Hepatocyte (in vitro differentiated cells): ENCODE measurements at regions not wholly inside any gene's neighbourhood (a gene's known extent, or its start where the extent isn't known, plus 50 kb on each side); places are given as distances from the start of the nearest gene placed in this dataset.

ENCODE experiments used
- DNase-seq: peaks from one replicate; pipeline ENCODE4 v3.0.0-alpha.2; 2016; ENCODE audit warnings: low spot score
- H2AFZ ChIP-seq: fragments of 200-600 bp; sonication (generic); 2 replicates; pipeline ENCODE4 v1.6.0; 2016; ENCODE audit warnings: antibody characterized with exemption, mild to moderate bottlenecking
- H3K27ac ChIP-seq: fragments of 200-600 bp; sonication (generic); 2 replicates; pipeline ENCODE4 v1.5.1; 2016; ENCODE audit warnings: mild to moderate bottlenecking
- H3K27me3 ChIP-seq: fragments of 200-600 bp; sonication (generic); 2 replicates; pipeline ENCODE4 v1.6.1; 2016
- H3K36me3 ChIP-seq: fragments of 200-600 bp; sonication (generic); replicated peaks from 2 replicates; pipeline ENCODE4 v1.5.1; 2016; ENCODE audit warnings: low read depth; ENCODE audit not compliant: insufficient read depth
- H3K4me1 ChIP-seq: fragments of 200-600 bp; sonication (generic); 2 replicates; pipeline ENCODE4 v1.5.1; 2016; ENCODE audit warnings: mild to moderate bottlenecking, moderate library complexity; ENCODE audit not compliant: insufficient read depth
- H3K4me2 ChIP-seq: fragments of 200-600 bp; sonication (generic); 2 replicates; pipeline ENCODE4 v1.6.0; 2016
- H3K4me3 ChIP-seq: fragments of 200-600 bp; sonication (generic); 2 replicates; pipeline ENCODE4 v1.5.1; 2016; ENCODE audit warnings: mild to moderate bottlenecking
- H3K79me2 ChIP-seq: fragments of 200-600 bp; sonication (generic); 2 replicates; pipeline ENCODE4 v1.6.0; 2017; ENCODE audit warnings: mild to moderate bottlenecking
- H3K9me2 ChIP-seq: fragments of 200-600 bp; sonication (generic); replicated peaks from 2 replicates; pipeline ENCODE4 v1.6.0; 2017; ENCODE audit warnings: mild to moderate bottlenecking; ENCODE audit not compliant: insufficient read depth
- H3K9me3 ChIP-seq: fragments of 200-600 bp; sonication (generic); 2 replicates; pipeline ENCODE4 v1.5.1; 2016; ENCODE audit warnings: low read depth, mild to moderate bottlenecking
- H4K20me1 ChIP-seq: fragments of 200-600 bp; sonication (generic); 2 replicates; pipeline ENCODE4 v1.6.0; 2016; ENCODE audit warnings: mild to moderate bottlenecking; ENCODE audit not compliant: insufficient read depth, poor library complexity, severe bottlenecking
- EZH2 ChIP-seq: fragments of 200-600 bp; sonication (generic); IDR thresholded peaks from 2 replicates; pipeline ENCODE4 v1.6.1; 2016; ENCODE audit warnings: antibody characterized with exemption, mild to moderate bottlenecking, borderline replicate concordance
- EZH2phosphoT487 ChIP-seq: fragments of 200-600 bp; sonication (generic); IDR thresholded peaks from one replicate; pipeline ENCODE4 v1.6.1; 2018; ENCODE audit warnings: antibody characterized with exemption, mild to moderate bottlenecking, low read depth, moderate library complexity; ENCODE audit not compliant: unreplicated experiment, severe bottlenecking
- WGBS: methylation state at CpG from one replicate; pipeline ENCODE4 v1.1.6; 2016; ENCODE audit warnings: low lambda C conversion rate; ENCODE audit errors: missing lambda C conversion rate; 5-methylcytosine and 5-hydroxymethylcytosine counted together
- TF ChIP-seq, protein P1 (sequence below): fragments of 200-600 bp; sonication (generic); IDR thresholded peaks from 2 replicates; pipeline ENCODE4 v1.5.1; 2016; ENCODE audit warnings: antibody characterized with exemption, mild to moderate bottlenecking; ENCODE audit not compliant: poor library complexity

DNA sequence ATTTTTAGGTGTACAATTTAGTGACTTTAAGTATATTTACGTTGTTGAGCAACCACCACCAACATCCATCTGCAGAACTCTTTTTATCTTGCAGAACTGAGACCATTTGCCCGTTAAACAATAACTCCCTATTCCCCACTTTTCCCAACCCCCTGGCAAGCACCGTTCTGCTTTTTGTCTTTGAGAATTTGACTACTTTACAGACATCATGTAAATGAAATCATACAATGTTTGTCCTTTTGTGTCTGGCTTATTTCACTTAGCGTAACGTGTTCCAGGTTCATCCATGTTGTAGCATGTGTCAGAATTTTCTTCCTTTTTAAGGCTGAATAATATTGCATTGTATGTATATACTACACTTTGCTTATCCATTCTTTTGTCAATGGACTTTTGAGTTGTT is 201.5 kb downstream of the DACT1 start:
- DNase-seq: no peak
- Histone ChIP-seq H3K36me3 (no peaks in the 10 kb centered on the region), H3K4me3 (no peak overlapping the region), H2AFZ (no peak overlapping the region), H3K9me2 (no peaks in the 10 kb centered on the region), H3K4me1 (no peaks in the 10 kb centered on the region), H4K20me1 (no peaks in the 10 kb centered on the region), H3K79me2 (no peaks in the 10 kb centered on the region), H3K27ac (no peak overlapping the region), H3K27me3 (no peaks in the 10 kb centered on the region), H3K9me3 (no peaks in the 10 kb centered on the region), H3K4me2 (no peak overlapping the region)
- WGBS: 55% methylated on average over 5 of the region's 5 CpGs
- no peak for TF ChIP-seq EZH2
- TF ChIP-seq EZH2phosphoT487: no peak
- TF ChIP-seq, protein P1, sequence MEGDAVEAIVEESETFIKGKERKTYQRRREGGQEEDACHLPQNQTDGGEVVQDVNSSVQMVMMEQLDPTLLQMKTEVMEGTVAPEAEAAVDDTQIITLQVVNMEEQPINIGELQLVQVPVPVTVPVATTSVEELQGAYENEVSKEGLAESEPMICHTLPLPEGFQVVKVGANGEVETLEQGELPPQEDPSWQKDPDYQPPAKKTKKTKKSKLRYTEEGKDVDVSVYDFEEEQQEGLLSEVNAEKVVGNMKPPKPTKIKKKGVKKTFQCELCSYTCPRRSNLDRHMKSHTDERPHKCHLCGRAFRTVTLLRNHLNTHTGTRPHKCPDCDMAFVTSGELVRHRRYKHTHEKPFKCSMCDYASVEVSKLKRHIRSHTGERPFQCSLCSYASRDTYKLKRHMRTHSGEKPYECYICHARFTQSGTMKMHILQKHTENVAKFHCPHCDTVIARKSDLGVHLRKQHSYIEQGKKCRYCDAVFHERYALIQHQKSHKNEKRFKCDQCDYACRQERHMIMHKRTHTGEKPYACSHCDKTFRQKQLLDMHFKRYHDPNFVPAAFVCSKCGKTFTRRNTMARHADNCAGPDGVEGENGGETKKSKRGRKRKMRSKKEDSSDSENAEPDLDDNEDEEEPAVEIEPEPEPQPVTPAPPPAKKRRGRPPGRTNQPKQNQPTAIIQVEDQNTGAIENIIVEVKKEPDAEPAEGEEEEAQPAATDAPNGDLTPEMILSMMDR: no peak

DNA sequence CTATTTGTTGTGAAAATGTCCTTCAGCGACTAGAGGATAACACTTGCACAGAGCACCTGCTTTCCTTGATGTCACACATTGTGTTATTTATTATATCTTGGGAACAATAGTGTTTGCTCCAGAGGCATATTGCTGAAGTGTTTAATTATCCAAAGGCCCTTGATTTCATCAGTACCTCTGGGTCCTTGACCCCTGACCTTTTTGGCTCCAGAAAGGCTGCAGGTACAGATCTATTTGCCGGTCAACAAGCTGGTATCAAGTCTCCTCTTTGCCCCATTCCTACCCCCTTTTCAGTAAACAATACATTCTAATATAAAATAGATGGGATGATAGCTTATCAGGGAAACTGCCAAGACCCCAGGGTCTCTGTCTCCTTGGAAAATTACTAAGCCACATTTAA is 206.8 kb downstream of the DACT1 start:
- no peak overlapping the region for H3K4me3 ChIP-seq
- no peaks in the 10 kb centered on the region for H3K79me2 ChIP-seq
- no peak overlapping the region for H2AFZ ChIP-seq
- no peaks in the 10 kb centered on the region for H3K36me3 ChIP-seq
- H3K9me3 ChIP-seq: no peaks in the 10 kb centered on the region
- no peak for DNase-seq
- no peak for TF ChIP-seq EZH2
- TF ChIP-seq, protein P1: no peak
- no peak for TF ChIP-seq EZH2phosphoT487
- H3K4me1 ChIP-seq: no peaks in the 10 kb centered on the region
- 64% methylated on average over 2 of the region's 2 CpGs for WGBS
- H3K27ac ChIP-seq: no peak overlapping the region
- H4K20me1 ChIP-seq: no peaks in the 10 kb centered on the region
- H3K27me3 ChIP-seq: no peaks in the 10 kb centered on the region
- no peaks in the 10 kb centered on the region for H3K9me2 ChIP-seq
- H3K4me2 ChIP-seq: no peak overlapping the region

DNA sequence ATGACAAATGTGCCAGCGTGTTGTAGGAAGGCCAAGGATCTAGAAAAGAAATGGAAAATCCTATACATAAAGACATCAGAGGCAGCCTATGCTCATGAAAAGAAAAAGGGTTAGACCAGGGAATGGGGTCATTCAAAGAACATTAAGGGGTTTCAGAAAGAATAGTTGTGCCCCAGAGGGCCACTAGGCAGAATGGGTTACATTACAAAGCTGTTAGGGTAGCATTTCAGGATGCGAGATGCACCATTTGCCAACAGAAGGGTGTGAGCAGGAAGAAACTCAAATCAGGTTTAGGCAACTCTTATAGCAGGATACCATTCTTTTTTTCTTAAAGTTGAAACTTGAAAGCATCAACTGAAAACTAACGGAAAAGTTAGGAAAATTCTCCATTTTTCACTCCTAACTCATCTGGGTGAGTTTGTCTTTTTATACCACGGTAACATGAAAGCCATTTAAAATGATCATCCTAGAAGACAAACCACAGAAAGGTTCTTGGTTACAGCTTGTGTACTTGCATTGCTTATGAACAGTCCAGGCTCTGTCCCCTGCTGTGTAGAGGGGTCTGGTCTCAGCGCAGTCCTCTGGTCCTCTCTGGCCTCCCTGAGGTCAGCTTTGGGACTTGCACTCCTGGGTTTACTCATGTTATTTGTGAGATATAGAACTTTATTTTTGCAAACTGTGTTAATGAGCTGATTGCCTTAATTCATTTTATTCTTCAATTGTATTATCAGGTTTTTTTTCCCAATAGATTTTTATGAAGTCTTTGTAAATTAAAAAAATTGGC is 209.1 kb downstream of the DACT1 start:
- Histone ChIP-seq H3K27ac (no peak overlapping the region), H3K9me3 (no peaks in the 10 kb centered on the region), H3K27me3 (no peaks in the 10 kb centered on the region), H3K4me1 (no peaks in the 10 kb centered on the region), H4K20me1 (no peaks in the 10 kb centered on the region), H3K4me3 (no peak overlapping the region), H3K79me2 (no peaks in the 10 kb centered on the region), H2AFZ (no peak overlapping the region), H3K9me2 (no peaks in the 10 kb centered on the region), H3K4me2 (no peak overlapping the region), H3K36me3 (no peaks in the 10 kb centered on the region)
- no peak for DNase-seq
- TF ChIP-seq, protein P1: no peak
- TF ChIP-seq EZH2phosphoT487: no peak
- TF ChIP-seq EZH2: no peak
- 84% methylated on average over 5 of the region's 5 CpGs for WGBS

DNA sequence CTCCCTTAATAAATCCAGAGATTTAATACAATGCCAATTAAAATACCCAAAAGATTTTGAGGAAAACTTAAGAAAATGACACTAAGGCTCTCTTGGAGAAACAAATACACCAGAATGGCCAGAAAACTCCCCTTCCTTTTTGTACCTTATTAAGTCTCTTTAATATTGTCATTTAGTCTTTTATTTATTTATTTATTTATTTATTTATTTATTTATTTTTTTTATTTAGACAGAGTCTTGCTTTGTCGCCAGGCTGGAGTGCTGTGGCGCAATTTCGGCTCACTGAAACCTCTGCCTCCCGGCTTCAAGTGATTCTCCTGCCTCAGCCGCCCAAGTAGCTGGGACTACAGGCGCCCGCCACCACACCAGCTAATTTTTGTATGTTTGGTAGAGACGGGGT is 210.6 kb downstream of the DACT1 start:
- Histone ChIP-seq H3K4me2 (no peak overlapping the region), H3K9me2 (no peaks in the 10 kb centered on the region), H2AFZ (no peak overlapping the region), H4K20me1 (no peaks in the 10 kb centered on the region), H3K4me3 (no peak overlapping the region), H3K27ac (no peak overlapping the region), H3K9me3 (no peaks in the 10 kb centered on the region), H3K79me2 (no peaks in the 10 kb centered on the region), H3K36me3 (no peaks in the 10 kb centered on the region), H3K4me1 (no peaks in the 10 kb centered on the region), H3K27me3 (no peaks in the 10 kb centered on the region)
- DNase-seq: no peak
- 97% methylated on average over 8 of the region's 8 CpGs for WGBS
- TF ChIP-seq EZH2: no peak
- TF ChIP-seq, protein P1: no peak
- no peak for TF ChIP-seq EZH2phosphoT487
